ENCODE measurements at regions not wholly inside any gene's neighbourhood (a gene's known extent, or its start where the extent isn't known, plus 50 kb on each side); places are given as distances from the start of the nearest gene placed in this dataset.

DNA sequence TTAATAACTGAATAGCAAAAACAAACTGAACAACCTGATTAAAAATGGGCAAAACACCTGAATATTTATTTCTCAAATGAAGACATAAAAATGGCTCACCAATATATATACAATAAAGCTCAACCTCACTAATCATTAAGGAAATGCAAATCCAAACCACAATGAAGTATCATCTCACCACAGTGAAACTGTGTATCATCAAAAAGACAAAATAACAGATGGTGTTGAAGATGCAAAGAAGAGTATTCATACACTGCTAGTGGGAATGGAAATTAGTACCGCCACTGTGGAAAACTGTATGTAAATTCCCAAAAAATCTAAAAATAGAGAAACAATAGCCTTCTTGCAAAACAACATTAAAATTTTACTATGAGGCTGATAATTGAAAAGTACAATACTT is 1660.1 kb upstream of the B3GALT2 start:
- TF ChIP-seq POLR2A (IDR thresholded peaks at IDR 0.05; ENCODE audit: low read depth, low read length) (no peak), GATA2 (IDR thresholded peaks at IDR 0.05; ENCODE audit: insufficient read depth, insufficient read length, low read depth, low read length) (no peak), MAX (IDR thresholded peaks at IDR 0.05; ENCODE audit: insufficient read depth, insufficient read length) (no peak), EZH2 (IDR thresholded peaks at IDR 0.05; ENCODE audit: borderline replicate concordance, low read depth, low read length, severe bottlenecking) (no peak)
- no peaks in the 10 kb centered on the region for H3K9me1 ChIP-seq (replicated peaks; ENCODE audit: control insufficient read depth, extremely low read depth, insufficient read depth, low read length)
- intact Hi-C loops (cut with micrococcal nuclease) = no loop called here
- CTCF ChIA-PET = no interaction called here
- no peaks in the 10 kb centered on the region for H3K79me2 ChIP-seq (ENCODE audit: control insufficient read depth, insufficient read depth, low read length)
- no peaks in the 10 kb centered on the region for H3K36me3 ChIP-seq (ENCODE audit: control insufficient read depth in 2 of 2, extremely low read depth in 1 of 2, insufficient read depth in 2 of 2, low read length in 2 of 2)
- no peaks in the 10 kb centered on the region for H4K20me1 ChIP-seq (replicated peaks; ENCODE audit: control insufficient read depth, extremely low read depth, insufficient read depth, low read length)
- no peaks in the 10 kb centered on the region for H3K9me3 ChIP-seq (replicated peaks; ENCODE audit: control insufficient read depth, insufficient read depth, low read length)
- POLR2A ChIA-PET = no interaction called here
- no TSS peak for BruUV-seq (replicated peaks)
- no peak overlapping the region for H3K4me3 ChIP-seq (replicated peaks in 1 of 3; ENCODE audit: insufficient read depth in 1 of 3, low read depth in 1 of 3, low read length in 3 of 3)
- no peaks in the 10 kb centered on the region for H3K4me1 ChIP-seq (ENCODE audit: control insufficient read depth, extremely low read depth, insufficient read depth, low read length)
- DNase-seq (ENCODE audit: low read depth, low spot score) = no peak
- no peak overlapping the region for H3K27ac ChIP-seq (ENCODE audit: insufficient read depth, low read depth, low read length)
- H3K27me3 ChIP-seq (ENCODE audit: control insufficient read depth in 2 of 2, insufficient read depth in 2 of 2, low read length in 2 of 2) = no peaks in the 10 kb centered on the region
- H2AFZ ChIP-seq (ENCODE audit: low read depth, low read length) = no peak overlapping the region
- H3K4me2 ChIP-seq (ENCODE audit: insufficient read depth, low read length) = no peak overlapping the region
- dilution Hi-C loops (cut with MboI; ENCODE audit: extremely low pct_ligation_motif_present, low sequenced_read_pairs) = no loop called here
- no peak overlapping the region for H3K9ac ChIP-seq (replicated peaks; ENCODE audit: extremely low read depth, insufficient read depth, low read length)
- FAIRE-seq = no peak

DNA sequence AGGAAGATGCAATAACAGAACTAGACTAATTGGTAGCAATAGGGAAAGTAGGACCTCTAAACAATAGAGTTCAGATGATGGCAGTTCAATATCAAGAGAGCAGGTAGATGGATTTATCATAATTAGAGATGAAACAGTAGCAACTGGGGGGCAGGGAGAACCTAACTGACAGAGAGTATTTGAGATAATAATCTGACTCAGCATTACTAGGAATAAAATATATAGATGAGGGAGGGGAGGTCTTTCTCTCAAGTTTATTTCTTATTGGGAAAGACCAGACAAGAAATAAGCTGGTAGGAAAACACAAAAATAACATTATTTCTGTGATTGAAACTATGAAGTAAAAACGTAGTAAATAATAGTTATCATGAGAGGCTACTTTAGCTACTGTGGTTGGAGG is 1656.7 kb upstream of the B3GALT2 start:
- H4K20me1 ChIP-seq (replicated peaks; ENCODE audit: control insufficient read depth, extremely low read depth, insufficient read depth, low read length) = no peaks in the 10 kb centered on the region
- TF ChIP-seq MYC (IDR thresholded peaks at IDR 0.05; ENCODE audit: low read depth, low read length) (no peak), GATA2 (IDR thresholded peaks at IDR 0.05; ENCODE audit: insufficient read depth, insufficient read length, low read depth, low read length) (no peak), EZH2 (IDR thresholded peaks at IDR 0.05; ENCODE audit: borderline replicate concordance, low read depth, low read length, severe bottlenecking) (no peak), FOS (IDR thresholded peaks at IDR 0.05; ENCODE audit: borderline replicate concordance, insufficient read depth, low read length) (no peak), POLR2AphosphoS5 (IDR thresholded peaks at IDR 0.05; ENCODE audit: insufficient read depth, low read depth, low read length) (no peak), MAX (IDR thresholded peaks at IDR 0.05; ENCODE audit: insufficient read depth, insufficient read length) (no peak)
- H3K36me3 ChIP-seq (ENCODE audit: control insufficient read depth in 2 of 2, extremely low read depth in 1 of 2, insufficient read depth in 2 of 2, low read length in 2 of 2) = no peaks in the 10 kb centered on the region
- H3K79me2 ChIP-seq (ENCODE audit: control insufficient read depth, insufficient read depth, low read length) = no peaks in the 10 kb centered on the region
- no peaks in the 10 kb centered on the region for H3K27me3 ChIP-seq (ENCODE audit: control insufficient read depth in 2 of 2, insufficient read depth in 2 of 2, low read length in 2 of 2)
- no peaks in the 10 kb centered on the region for H3K4me1 ChIP-seq (ENCODE audit: control insufficient read depth, extremely low read depth, insufficient read depth, low read length)
- H3K9ac ChIP-seq (replicated peaks; ENCODE audit: extremely low read depth, insufficient read depth, low read length) = no peak overlapping the region
- dilution Hi-C loops (cut with MboI; ENCODE audit: extremely low pct_ligation_motif_present, low sequenced_read_pairs) (no loop called here), intact Hi-C loops (cut with micrococcal nuclease) (no loop called here)
- no TSS peak for BruUV-seq (replicated peaks)
- POLR2A ChIA-PET = no interaction called here
- FAIRE-seq = no peak
- CTCF ChIA-PET = no interaction called here
- H3K9me1 ChIP-seq (replicated peaks; ENCODE audit: control insufficient read depth, extremely low read depth, insufficient read depth, low read length) = no peaks in the 10 kb centered on the region
- H2AFZ ChIP-seq (ENCODE audit: low read depth, low read length) = no peak overlapping the region
- no peak overlapping the region for H3K4me2 ChIP-seq (ENCODE audit: insufficient read depth, low read length)
- H3K27ac ChIP-seq (ENCODE audit: insufficient read depth, low read depth, low read length) = no peak overlapping the region
- no peak for DNase-seq (ENCODE audit: low read depth, low spot score)
- H3K9me3 ChIP-seq (replicated peaks; ENCODE audit: control insufficient read depth, insufficient read depth, low read length) = no peaks in the 10 kb centered on the region
- H3K4me3 ChIP-seq (replicated peaks in 1 of 3; ENCODE audit: insufficient read depth in 1 of 3, low read depth in 1 of 3, low read length in 3 of 3) = no peak overlapping the region
